SK-N-SH (cell line): ENCODE measurements at regions not wholly inside any gene's neighbourhood (a gene's known extent, or its start where the extent isn't known, plus 50 kb on each side); places are given as distances from the start of the nearest gene placed in this dataset.

Experiments
- CTCF ChIA-PET: fragments of 300-600, 350-600 bp; formaldehyde crosslinking; extraction: SDS; loops from one replicate; lab custom pipeline; 2021; lab: Yijun Ruan, JAX
- POLR2A ChIA-PET: fragments of 350-600 bp; sonication (Branson Sonifier 250); formaldehyde crosslinking; extraction: SDS; loops from one replicate; lab custom pipeline; 2020; ENCODE audit warnings: antibody characterized with exemption, inconsistent platforms; lab: Yijun Ruan, JAX
- DNase-seq: peaks from one replicate; pipeline ENCODE4 v3.0.0; 2012
- H2AFZ ChIP-seq: fragments of 200-600 bp; sonication (generic); 2 replicates; pipeline ENCODE4 v1.8.1; 2016; ENCODE audit warnings: antibody characterized with exemption, mild to moderate bottlenecking, low read depth
- H3F3A ChIP-seq: fragments of 200-600 bp; sonication (generic); replicated peaks from 2 replicates; pipeline ENCODE3; 2016; ENCODE audit warnings: antibody characterized with exemption, mild to moderate bottlenecking; ENCODE audit not compliant: insufficient read depth
- H3K27ac ChIP-seq, 2 experiments: fragments of 200-500 bp in 1 of 2; fragments of 200-600 bp in 1 of 2; sonication (Bioruptor generic) in 1 of 2; sonication (generic), shearing (Covaris generic) in 1 of 2; 2 replicates each; pipeline versions ENCODE4 v1.5.1 to v1.6.1; 2014 to 2016; ENCODE audit warnings: low read depth in 2 of 2, inconsistent platforms in 1 of 2, low read length in 1 of 2, mild to moderate bottlenecking in 1 of 2, mixed read lengths in 1 of 2
- H3K27me3 ChIP-seq: fragments of 200-600 bp; sonication (generic), shearing (Covaris generic); 2 replicates; pipeline ENCODE4 v1.6.1; 2016; ENCODE audit warnings: mixed run types; ENCODE audit not compliant: insufficient read depth
- H3K36me3 ChIP-seq, 2 experiments: fragments of 200-500 bp in 1 of 2; fragments of 200-600 bp in 1 of 2; sonication (Bioruptor generic) in 1 of 2; sonication (generic) in 1 of 2; replicated peaks in 1 of 2; 2 replicates each; pipeline versions ENCODE3 to v1.5.1; 2014 to 2016; ENCODE audit warnings: low read length in 1 of 2, mild to moderate bottlenecking in 1 of 2; ENCODE audit not compliant: insufficient read depth in 2 of 2, control insufficient read depth in 1 of 2
- H3K4me1 ChIP-seq, 2 experiments: fragments of 200-500 bp in 1 of 2; fragments of 200-600 bp in 1 of 2; sonication (Bioruptor generic) in 1 of 2; sonication (generic), shearing (Covaris generic) in 1 of 2; 2 replicates each; pipeline versions ENCODE4 v1.5.1 to v1.6.1; 2014 to 2016; ENCODE audit warnings: low read depth in 1 of 2, low read length in 1 of 2, mixed run types in 1 of 2; ENCODE audit not compliant: insufficient read depth in 2 of 2, control insufficient read depth in 1 of 2
- H3K4me2 ChIP-seq: fragments of 200-600 bp; sonication (generic), shearing (Covaris generic); 2 replicates; pipeline ENCODE4 v1.6.1; 2017; ENCODE audit warnings: mixed run types
- H3K4me3 ChIP-seq, 2 experiments: fragments of 200-500 bp in 1 of 2; fragments of 200-600 bp in 1 of 2; sonication (Bioruptor generic) in 1 of 2; sonication (generic), shearing (Covaris generic) in 1 of 2; 2 replicates each; pipeline versions ENCODE4 v1.5.1 to v1.8.1; 2014 to 2016; ENCODE audit warnings: low read depth in 2 of 2, inconsistent platforms in 1 of 2, low read length in 1 of 2, mild to moderate bottlenecking in 1 of 2, mixed read lengths in 1 of 2, moderate library complexity in 1 of 2
- H3K79me2 ChIP-seq: fragments of 200-600 bp; sonication (generic); 2 replicates; pipeline ENCODE4 v1.8.1; 2017; ENCODE audit warnings: mild to moderate bottlenecking; ENCODE audit not compliant: insufficient read depth
- H3K9ac ChIP-seq: fragments of 200-600 bp; sonication (generic); 2 replicates; pipeline ENCODE4 v1.6.1; 2017; ENCODE audit warnings: mixed run types
- H3K9me2 ChIP-seq: fragments of 200-600 bp; sonication (generic); 2 replicates; pipeline ENCODE4 v1.6.1; 2017; ENCODE audit warnings: mixed run types
- H3K9me3 ChIP-seq: fragments of 200-600 bp; sonication (generic); 2 replicates; pipeline ENCODE4 v1.6.1; 2017; ENCODE audit warnings: mixed run types, mild to moderate bottlenecking, moderate library complexity
- H4K20me1 ChIP-seq: fragments of 200-600 bp; sonication (generic); 2 replicates; pipeline ENCODE4 v1.6.1; 2017; ENCODE audit warnings: mild to moderate bottlenecking, mixed run types; ENCODE audit not compliant: insufficient read depth
- CHD2 ChIP-seq: fragments of 150-350 bp; IDR thresholded peaks from 2 replicates; pipeline ENCODE4 v1.6.1; 2018; ENCODE audit warnings: low read length; ENCODE audit not compliant: partially characterized antibody
- CTCF ChIP-seq: fragments of 200-600 bp; sonication (generic); IDR thresholded peaks from 2 replicates; pipeline ENCODE4 v1.6.1; 2017; ENCODE audit warnings: antibody characterized with exemption, mild to moderate bottlenecking, moderate library complexity
- ELF1 ChIP-seq: IDR thresholded peaks from 2 replicates; pipeline ENCODE4 v1.4.0; 2012
- EZH2phosphoT487 ChIP-seq: fragments of 200-600 bp; sonication (generic); IDR thresholded peaks from 2 replicates; pipeline ENCODE4 v1.6.1; 2017; ENCODE audit warnings: low read depth, mixed run types, mild to moderate bottlenecking, antibody characterized with exemption, moderate library complexity, borderline replicate concordance
- FOXJ3 ChIP-seq: sonication (generic); formaldehyde crosslinking; IDR thresholded peaks from 2 replicates; pipeline ENCODE4 v1.5.1; 2020; ENCODE audit warnings: mild to moderate bottlenecking, missing genetic modification reagents
- GABPA ChIP-seq: IDR thresholded peaks from 2 replicates; pipeline ENCODE4 v1.4.0; 2012; ENCODE audit warnings: low read depth, mild to moderate bottlenecking
- GATA2 ChIP-seq: sonication (generic); formaldehyde crosslinking; IDR thresholded peaks from 2 replicates; pipeline ENCODE4 v1.5.0; 2020; ENCODE audit warnings: mild to moderate bottlenecking, missing genetic modification reagents
- IRF3 ChIP-seq: fragments of 150-350 bp; IDR thresholded peaks from 2 replicates; pipeline ENCODE4 v1.6.1; 2016; ENCODE audit warnings: mild to moderate bottlenecking, low read depth, low read length
- JUND ChIP-seq: IDR thresholded peaks from 2 replicates; pipeline ENCODE4 v1.4.0; 2012
- MAX ChIP-seq: IDR thresholded peaks from 2 replicates; pipeline ENCODE4 v1.4.0; 2012; ENCODE audit warnings: low read depth
- MXI1 ChIP-seq: IDR thresholded peaks from 2 replicates; pipeline ENCODE4 v1.6.1; 2012; ENCODE audit warnings: mild to moderate bottlenecking, low read depth, low read length, improper control_type of control experiment
- NRF1 ChIP-seq: IDR thresholded peaks from 2 replicates; pipeline ENCODE4 v1.6.1; 2012; ENCODE audit warnings: low read depth, mild to moderate bottlenecking, low read length
- REST ChIP-seq: IDR thresholded peaks from 2 replicates; pipeline ENCODE4 v1.6.1; 2012; ENCODE audit warnings: mild to moderate bottlenecking, low read depth, low read length, moderate library complexity
- RFX5 ChIP-seq: IDR thresholded peaks from 2 replicates; pipeline ENCODE4 v1.6.1; 2012; ENCODE audit warnings: mild to moderate bottlenecking, improper control_type of control experiment, low read length
- SMC3 ChIP-seq: IDR thresholded peaks from 2 replicates; pipeline ENCODE4 v1.6.1; 2012; ENCODE audit warnings: low read depth, low read length, improper control_type of control experiment
- TAF1 ChIP-seq: IDR thresholded peaks from 2 replicates; pipeline ENCODE4 v1.6.1; 2012; ENCODE audit warnings: low read depth, mild to moderate bottlenecking, low read length, moderate library complexity, borderline replicate concordance
- TCF12 ChIP-seq: IDR thresholded peaks from 2 replicates; pipeline ENCODE4 v1.4.0; 2012
- USF1 ChIP-seq: IDR thresholded peaks from 2 replicates; pipeline ENCODE4 v1.4.0; 2012; ENCODE audit warnings: low read depth, borderline replicate concordance
- WGBS: methylation state at CpG from one replicate; pipeline ENCODE4 v1.1.6; 2017; ENCODE audit warnings: low lambda C conversion rate; 5-methylcytosine and 5-hydroxymethylcytosine counted together
- TF ChIP-seq, protein P1 (sequence below): IDR thresholded peaks from 2 replicates; pipeline ENCODE4 v1.4.0; 2012; ENCODE audit warnings: low read depth, borderline replicate concordance

- Histone ChIP-seq H3K4me2 (no peak overlapping the region), H3K27me3 (no peaks in the 10 kb centered on the region), H3K9ac (no peak overlapping the region), H3F3A (no peaks in the 10 kb centered on the region), H3K9me2 (no peaks in the 10 kb centered on the region), H4K20me1 (no peaks in the 10 kb centered on the region), H3K4me1 (no peaks in the 10 kb centered on the region), H2AFZ (no peak overlapping the region), H3K27ac (no peak overlapping the region), H3K79me2 (no peaks in the 10 kb centered on the region), H3K4me3 (no peak overlapping the region), H3K36me3 (no peaks in the 10 kb centered on the region), H3K9me3 (no peaks in the 10 kb centered on the region)
- DNase-seq = no peak
- ChIA-PET CTCF (no interaction called here), POLR2A (no interaction called here)
- 2% methylated on average over 3 of the region's 3 CpGs for WGBS
- TF ChIP-seq REST (no peak), TCF12 (no peak), GABPA (no peak), IRF3 (no peak), EZH2phosphoT487 (no peak), USF1 (no peak), MXI1 (no peak)
Observed at GRCh38 chr14:83023369-83023768, 1489.7 kb upstream of the SEL1L start.

GRCh38 chr14:83041224-83041623 is 1507.6 kb upstream of the SEL1L start:
- Histone ChIP-seq H2AFZ (no peak overlapping the region), H4K20me1 (no peaks in the 10 kb centered on the region), H3K36me3 (no peaks in the 10 kb centered on the region), H3K9me3 (no peaks in the 10 kb centered on the region), H3K4me2 (no peak overlapping the region), H3K9me2 (no peaks in the 10 kb centered on the region), H3K4me3 (no peak overlapping the region), H3F3A (no peaks in the 10 kb centered on the region), H3K79me2 (no peaks in the 10 kb centered on the region), H3K9ac (no peak overlapping the region), H3K27me3 (no peaks in the 10 kb centered on the region), H3K27ac (no peak overlapping the region), H3K4me1 (no peaks in the 10 kb centered on the region)
- DNase-seq = no peak
- ChIA-PET POLR2A (no interaction called here), CTCF (no interaction called here)
- 2% methylated on average over 2 of the region's 2 CpGs for WGBS
- TF ChIP-seq SMC3 (no peak), NRF1 (no peak), JUND (no peak), TCF12 (no peak), GATA2 (CRISPR knock-in tag) (no peak), CHD2 (no peak), RFX5 (no peak), ELF1 (no peak), GABPA (no peak), FOXJ3 (CRISPR knock-in tag) (no peak), MAX (no peak), CTCF (no peak), MXI1 (no peak), TAF1 (no peak)
- TF ChIP-seq, protein P1, sequence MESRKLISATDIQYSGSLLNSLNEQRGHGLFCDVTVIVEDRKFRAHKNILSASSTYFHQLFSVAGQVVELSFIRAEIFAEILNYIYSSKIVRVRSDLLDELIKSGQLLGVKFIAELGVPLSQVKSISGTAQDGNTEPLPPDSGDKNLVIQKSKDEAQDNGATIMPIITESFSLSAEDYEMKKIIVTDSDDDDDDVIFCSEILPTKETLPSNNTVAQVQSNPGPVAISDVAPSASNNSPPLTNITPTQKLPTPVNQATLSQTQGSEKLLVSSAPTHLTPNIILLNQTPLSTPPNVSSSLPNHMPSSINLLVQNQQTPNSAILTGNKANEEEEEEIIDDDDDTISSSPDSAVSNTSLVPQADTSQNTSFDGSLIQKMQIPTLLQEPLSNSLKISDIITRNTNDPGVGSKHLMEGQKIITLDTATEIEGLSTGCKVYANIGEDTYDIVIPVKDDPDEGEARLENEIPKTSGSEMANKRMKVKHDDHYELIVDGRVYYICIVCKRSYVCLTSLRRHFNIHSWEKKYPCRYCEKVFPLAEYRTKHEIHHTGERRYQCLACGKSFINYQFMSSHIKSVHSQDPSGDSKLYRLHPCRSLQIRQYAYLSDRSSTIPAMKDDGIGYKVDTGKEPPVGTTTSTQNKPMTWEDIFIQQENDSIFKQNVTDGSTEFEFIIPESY = no peak
